ENCODE measurements at regions not wholly inside any gene's neighbourhood (a gene's known extent, or its start where the extent isn't known, plus 50 kb on each side); places are given as distances from the start of the nearest gene placed in this dataset.

DNA sequence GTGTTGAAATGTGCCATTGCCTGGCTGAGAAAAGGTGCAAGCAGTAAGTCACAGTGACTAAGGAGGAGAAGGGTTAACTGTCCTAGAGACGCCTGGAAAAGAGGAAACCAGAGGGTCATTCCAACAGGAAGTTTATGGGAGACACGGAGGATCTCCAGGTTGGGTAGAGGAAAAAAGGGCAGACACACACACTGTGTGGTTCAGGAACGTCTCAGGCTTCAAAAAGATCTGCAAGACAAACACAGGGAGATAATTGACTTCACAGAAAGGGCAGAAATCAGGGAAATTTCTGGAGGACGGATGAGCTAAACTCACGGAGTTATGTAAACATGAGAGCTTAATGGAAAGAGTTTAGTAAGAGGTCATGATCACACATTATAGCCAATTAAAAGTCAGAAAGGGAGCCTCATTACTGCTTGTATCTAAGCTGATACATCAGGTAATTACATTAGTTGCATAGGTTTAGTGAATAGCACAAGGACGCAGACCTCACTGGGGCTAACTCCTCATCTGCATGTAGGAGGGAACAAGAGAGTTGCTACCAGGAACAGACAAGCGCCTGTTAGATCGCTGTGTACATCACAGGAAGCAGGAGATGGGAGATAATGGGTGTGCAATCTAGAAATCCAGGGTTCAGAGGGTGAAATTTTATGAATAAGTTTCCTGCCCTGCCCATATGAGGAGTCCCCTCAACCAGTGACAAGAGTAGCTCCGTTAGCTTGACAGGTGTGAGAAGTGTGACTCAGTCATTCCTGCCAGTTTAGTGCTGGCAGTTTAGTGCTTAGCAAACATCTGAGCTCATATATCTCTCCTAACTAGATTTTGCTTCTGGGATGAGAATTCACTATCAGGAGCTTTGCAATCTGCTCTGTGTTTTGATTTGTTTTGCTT is 96.6 kb upstream of the TNR start:
- POLR2A ChIA-PET: no interaction called here
- no peak for TF ChIP-seq CTCF (IDR thresholded peaks at IDR 0.05; ENCODE audit: control extremely low read depth, extremely low read depth, low read depth, missing control alignments)
- CTCF ChIA-PET: interaction anchor here (0.9 to 1.9 kb wide), 2 partner anchors 16 to 21 kb away, joined by 3 to 8 read pairs; no protein-coding TSS in a partner anchor

DNA sequence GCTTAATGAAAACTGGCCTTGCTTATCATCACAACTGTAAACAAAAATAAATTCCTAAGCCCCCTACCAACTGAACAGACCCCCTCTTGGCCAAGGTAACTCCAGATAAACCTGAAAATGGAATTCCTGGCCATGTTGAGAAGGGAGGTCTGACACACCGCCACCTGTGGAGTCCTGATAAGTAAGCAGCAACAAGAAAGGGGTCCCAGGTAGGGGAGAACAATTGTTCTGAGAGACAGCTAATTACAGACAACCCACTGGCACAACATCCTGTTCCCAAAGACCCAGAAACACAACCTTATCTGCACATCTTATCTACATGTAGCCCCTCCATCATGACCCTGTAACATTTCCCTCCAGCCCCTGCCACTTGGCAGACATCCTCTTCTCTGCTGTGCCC is 91.2 kb upstream of the TNR start:
- POLR2A ChIA-PET: no interaction called here
- no peak for TF ChIP-seq CTCF (IDR thresholded peaks at IDR 0.05; ENCODE audit: control extremely low read depth, extremely low read depth, low read depth, missing control alignments)
- DNase-seq (ENCODE audit: extremely low spot score): no peak
- CTCF ChIA-PET: interaction anchor here (1.2 kb wide), 1 partner anchor 15 kb away, joined by 3 read pairs; no protein-coding TSS in a partner anchor

More for the DNA sequence above, 96.6 kb upstream of the TNR start:
- no peak for DNase-seq (ENCODE audit: extremely low spot score)

DNA sequence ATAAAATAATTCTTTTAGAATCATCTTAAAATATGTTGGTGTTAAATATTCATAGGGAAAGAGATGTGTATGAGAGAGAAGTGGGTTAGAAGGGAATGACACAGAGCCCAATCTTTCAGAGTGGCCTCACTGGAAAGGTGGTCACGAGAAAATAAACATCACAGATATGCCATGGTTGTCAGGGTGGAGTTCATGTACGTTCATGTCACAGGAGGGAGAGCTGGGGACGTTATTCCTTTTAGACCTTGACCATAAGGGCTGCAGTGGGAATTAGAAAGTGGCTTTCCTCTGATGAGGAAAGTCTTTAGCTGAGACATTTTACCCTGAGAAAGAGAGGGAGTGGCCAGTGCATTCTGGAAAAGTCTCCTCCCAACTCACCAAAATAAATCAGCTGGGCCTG is 90.6 kb upstream of the TNR start:
- no peak for DNase-seq (ENCODE audit: extremely low spot score)
- ChIA-PET CTCF (interaction anchor here (1.2 kb wide), 1 partner anchor 15 kb away, joined by 3 read pairs; no protein-coding TSS in a partner anchor), POLR2A (no interaction called here)
- no peak for TF ChIP-seq CTCF (IDR thresholded peaks at IDR 0.05; ENCODE audit: control extremely low read depth, extremely low read depth, low read depth, missing control alignments)

DNA sequence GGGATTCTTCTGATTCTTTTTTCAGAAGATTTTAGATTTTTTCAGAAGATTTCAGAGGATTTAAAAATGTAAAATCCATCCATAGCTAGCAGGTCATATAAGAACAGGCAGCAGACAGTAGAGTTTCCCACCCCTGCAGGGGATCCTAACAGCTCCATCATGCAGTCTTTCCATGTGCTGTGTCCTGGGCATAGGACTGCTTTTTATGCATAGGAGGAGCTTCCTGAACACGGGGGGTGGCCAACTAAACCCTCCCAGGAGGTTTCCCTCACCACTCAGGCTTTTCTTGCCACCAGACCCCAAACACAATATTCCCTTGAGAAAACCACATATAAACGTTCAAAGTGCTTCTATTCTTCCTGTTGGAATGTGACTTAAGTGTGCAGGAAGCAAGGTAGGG is 90.1 kb upstream of the TNR start:
- no peak for DNase-seq (ENCODE audit: extremely low spot score)
- POLR2A ChIA-PET: no interaction called here
- CTCF ChIA-PET: interaction anchor here (1.2 kb wide), 1 partner anchor 14 kb away, joined by 3 read pairs; no protein-coding TSS in a partner anchor
- no peak for TF ChIP-seq CTCF (IDR thresholded peaks at IDR 0.05; ENCODE audit: control extremely low read depth, extremely low read depth, low read depth, missing control alignments)

GRCh38 chr1:175830500-175830899 is 87.1 kb upstream of the TNR start:
- TF ChIP-seq CTCF (IDR thresholded peaks at IDR 0.05; ENCODE audit: control extremely low read depth, extremely low read depth, low read depth, missing control alignments): no peak
- POLR2A ChIA-PET: no interaction called here
- DNase-seq (ENCODE audit: extremely low spot score): no peak
- CTCF ChIA-PET: interaction anchor here (0.8 kb wide), 1 partner anchor 12 kb away, joined by 3 read pairs; no protein-coding TSS in a partner anchor

GRCh38 chr1:175829845-175830244 is 86.5 kb upstream of the TNR start:
- TF ChIP-seq CTCF (IDR thresholded peaks at IDR 0.05; ENCODE audit: control extremely low read depth, extremely low read depth, low read depth, missing control alignments): no peak
- CTCF ChIA-PET: interaction anchor here (1.2 kb wide), 1 partner anchor 42 kb away, joined by 3 read pairs; no protein-coding TSS in a partner anchor
- POLR2A ChIA-PET: no interaction called here
- no peak for DNase-seq (ENCODE audit: extremely low spot score)

All from GM10248 (cell line).